Endodermal cell (in vitro differentiated cells): ENCODE measurements at regions not wholly inside any gene's neighbourhood (a gene's known extent, or its start where the extent isn't known, plus 50 kb on each side); places are given as distances from the start of the nearest gene placed in this dataset.

Experiments used
- DNase-seq: peaks from one replicate; pipeline ENCODE4 v3.0.0-alpha.2; 2017
- H3K27ac ChIP-seq: 2 replicates; pipeline ENCODE4 v1.5.1; 2013; ENCODE audit warnings: mild to moderate bottlenecking, low read depth, low read length, moderate library complexity
- H3K27me3 ChIP-seq: 2 replicates; pipeline ENCODE4 v1.6.1; 2013; ENCODE audit warnings: mild to moderate bottlenecking, low read length, moderate library complexity; ENCODE audit not compliant: insufficient read depth, control insufficient read depth, poor library complexity, severe bottlenecking
- H3K36me3 ChIP-seq: 2 replicates; pipeline ENCODE4 v1.7.0; 2013; ENCODE audit warnings: mild to moderate bottlenecking, low read length, moderate library complexity; ENCODE audit not compliant: control insufficient read depth, insufficient read depth
- H3K4me1 ChIP-seq: one replicate; pipeline ENCODE4 v1.7.0; 2013; ENCODE audit warnings: low read length; ENCODE audit not compliant: control insufficient read depth, insufficient read depth
- H3K4me3 ChIP-seq: 2 replicates; pipeline ENCODE4 v1.5.1; 2013; ENCODE audit warnings: mild to moderate bottlenecking, low read length, moderate library complexity
- H3K9ac ChIP-seq: 2 replicates; pipeline ENCODE4 v1.6.1; 2013; ENCODE audit warnings: mild to moderate bottlenecking, low read length, moderate library complexity; ENCODE audit not compliant: poor library complexity, severe bottlenecking; ENCODE audit errors: extremely low read depth
- H3K9me3 ChIP-seq: 2 replicates; pipeline ENCODE4 v1.6.1; 2013; ENCODE audit warnings: mild to moderate bottlenecking, low read length, moderate library complexity; ENCODE audit not compliant: control insufficient read depth
- H3K27ac Mint-ChIP-seq: 2 replicates; pipeline ENCODE4 v1.8.0; 2020; ENCODE audit warnings: mixed read lengths
- H3K27me3 Mint-ChIP-seq: 2 replicates; pipeline ENCODE4 v1.8.0; 2021; ENCODE audit warnings: mild to moderate bottlenecking, mixed read lengths; ENCODE audit not compliant: insufficient read depth
- H3K36me3 Mint-ChIP-seq: 2 replicates; pipeline ENCODE4 v1.8.0; 2020; ENCODE audit warnings: low read depth, mixed read lengths
- H3K4me1 Mint-ChIP-seq: 2 replicates; pipeline ENCODE4 v1.8.0; 2020; ENCODE audit warnings: mixed read lengths
- H3K4me3 Mint-ChIP-seq: 2 replicates; pipeline ENCODE4 v1.8.0; 2020; ENCODE audit warnings: mild to moderate bottlenecking, moderate library complexity, mixed read lengths
- H3K9me3 Mint-ChIP-seq: 2 replicates; pipeline ENCODE4 v1.8.0; 2020; ENCODE audit warnings: mild to moderate bottlenecking, mixed read lengths
- CTCF ChIP-seq: fragments of 200-600 bp; sonication (generic); conservative IDR thresholded peaks from 2 replicates; pipeline ENCODE4 v1.5.0; 2021; ENCODE audit warnings: antibody characterized with exemption, mild to moderate bottlenecking
- WGBS, 2 experiments: methylation state at CpG; one replicate each; pipeline versions ENCODE4 v1.1.5 to v1.1.7; 2013; ENCODE audit warnings: missing lambda C conversion rate in 2 of 2, mixed read lengths in 1 of 2; ENCODE audit not compliant: insufficient coverage in 1 of 2, insufficient read length in 1 of 2; 5-methylcytosine and 5-hydroxymethylcytosine counted together

GRCh38 chr2:126963390-126963789 is 64.7 kb downstream of the TEX51 start:
- Histone ChIP-seq H3K27me3 (no peaks in the 10 kb centered on the region), H3K4me3 (no peak overlapping the region), H3K4me1 (no peaks in the 10 kb centered on the region), H3K27ac (no peak overlapping the region), H3K9ac (no peak overlapping the region), H3K36me3 (no peaks in the 10 kb centered on the region), H3K9me3 (peaks cover 11% of the 10 kb centered on the region)
- Mint-ChIP-seq H3K4me3 (no peak overlapping the region), H3K27ac (no peak overlapping the region), H3K27me3 (peaks cover 12% of the 10 kb centered on the region), H3K9me3 (peaks cover 26% of the 10 kb centered on the region), H3K36me3 (no peaks in the 10 kb centered on the region), H3K4me1 (no peaks in the 10 kb centered on the region)
- TF ChIP-seq CTCF, result no peak
- no peak for DNase-seq
- WGBS, 2 experiments, result 91 to 100% methylated on average over 3 to 5 of the region's 5 CpGs

GRCh38 chr2:126966601-126967000 is 67.9 kb downstream of the TEX51 start:
- no peaks in the 10 kb centered on the region for H3K36me3 Mint-ChIP-seq
- H3K9me3 Mint-ChIP-seq, result no peaks in the 10 kb centered on the region
- Histone ChIP-seq H3K4me3 (no peak overlapping the region), H3K4me1 (no peaks in the 10 kb centered on the region), H3K9ac (no peak overlapping the region), H3K27me3 (peaks cover 4% of the 10 kb centered on the region), H3K36me3 (no peaks in the 10 kb centered on the region), H3K9me3 (peaks cover 11% of the 10 kb centered on the region), H3K27ac (no peak overlapping the region)
- 92% methylated on average over 1 of the region's 1 CpG; no CpG with 5 or more reads in 1 of the 2 experiments for WGBS, 2 experiments
- no peak overlapping the region for H3K4me3 Mint-ChIP-seq
- H3K4me1 Mint-ChIP-seq, result peaks cover 5% of the 10 kb centered on the region
- TF ChIP-seq CTCF, result no peak
- DNase-seq, result no peak
- no peak overlapping the region for H3K27ac Mint-ChIP-seq
- H3K27me3 Mint-ChIP-seq, result peaks cover 29% of the 10 kb centered on the region

GRCh38 chr2:126970583-126970982 is 71.9 kb downstream of the TEX51 start:
- H3K4me3 Mint-ChIP-seq, result no peak overlapping the region
- Histone ChIP-seq H3K4me1 (no peaks in the 10 kb centered on the region), H3K27me3 (peaks cover 15% of the 10 kb centered on the region), H3K4me3 (no peak overlapping the region), H3K27ac (no peak overlapping the region), H3K36me3 (no peaks in the 10 kb centered on the region), H3K9ac (no peak overlapping the region), H3K9me3 (peaks cover 9% of the 10 kb centered on the region)
- no peaks in the 10 kb centered on the region for H3K36me3 Mint-ChIP-seq
- WGBS, 2 experiments, result 39% methylated on average over 3 of the region's 3 CpGs; no CpG with 5 or more reads in 1 of the 2 experiments
- peaks cover 5% of the 10 kb centered on the region for H3K4me1 Mint-ChIP-seq
- no peak overlapping the region for H3K27ac Mint-ChIP-seq
- peaks cover 45% of the 10 kb centered on the region for H3K27me3 Mint-ChIP-seq
- peak; percentile 79 for DNase-seq
- no peaks in the 10 kb centered on the region for H3K9me3 Mint-ChIP-seq
- no peak for TF ChIP-seq CTCF
